ENCODE measurements at regions not wholly inside any gene's neighbourhood (a gene's known extent, or its start where the extent isn't known, plus 50 kb on each side); places are given as distances from the start of the nearest gene placed in this dataset.

- TF ChIP-seq POLR2A (IDR thresholded peaks at IDR 0.05; ENCODE audit: low read depth, low read length) (no peak), POLR2AphosphoS5 (IDR thresholded peaks at IDR 0.05; ENCODE audit: insufficient read depth, low read depth, low read length) (no peak), CTCF (IDR thresholded peaks at IDR 0.05; ENCODE audit: extremely low read depth in 1 of 2, insufficient read depth in 1 of 2, low read depth in 1 of 2, low read length in 2 of 2) (no peak), MAX (IDR thresholded peaks at IDR 0.05; ENCODE audit: insufficient read depth, insufficient read length) (no peak), EZH2 (IDR thresholded peaks at IDR 0.05; ENCODE audit: borderline replicate concordance, low read depth, low read length, severe bottlenecking) (no peak), JUN (IDR thresholded peaks at IDR 0.05; ENCODE audit: borderline replicate concordance, insufficient read depth, insufficient read length, low read depth) (no peak)
These were observed 1114.7 kb upstream of the PABPC4L start for GRCh38 chr4:135316266-135316779.
